ENCODE measurements at regions not wholly inside any gene's neighbourhood (a gene's known extent, or its start where the extent isn't known, plus 50 kb on each side); places are given as distances from the start of the nearest gene placed in this dataset.

GRCh38 chr13:97780486-97780885 is 173.0 kb upstream of the IPO5 start:
- peaks cover 42% of the 10 kb centered on the region for H3K9me3 Mint-ChIP-seq
- no peak overlapping the region for H3K4me3 Mint-ChIP-seq
- H3K36me3 Mint-ChIP-seq = peaks cover 1% of the 10 kb centered on the region; the same call in 1 of the 2 replicates
- DNase-seq (ENCODE audit: low spot score) (no peak), ATAC-seq (no peak)
- H3K27me3 Mint-ChIP-seq (ENCODE audit: low read depth) = peaks cover 3% of the 10 kb centered on the region; the same call in 1 of the 2 replicates
- H3K4me1 Mint-ChIP-seq = no peaks in the 10 kb centered on the region
- no peak overlapping the region for H3K27ac Mint-ChIP-seq
- ChIA-PET CTCF (no interaction called here), POLR2A (no interaction called here)
- TF ChIP-seq HMGXB4 (CRISPR knock-in tag; IDR thresholded peaks at IDR 0.05) = no peak
- TF ChIP-seq AR (CRISPR knock-in tag; IDR thresholded peaks at IDR 0.05) = no peak
- TF ChIP-seq STAT6 (CRISPR knock-in tag; conservative IDR thresholded peaks at IDR 0.05; ENCODE audit: low read depth) = no peak
- TF ChIP-seq AFF4 (CRISPR knock-in tag; IDR thresholded peaks at IDR 0.05; ENCODE audit: borderline replicate concordance) = no peak
- TF ChIP-seq NFYB (CRISPR knock-in tag; conservative IDR thresholded peaks at IDR 0.05; ENCODE audit: low read depth) = no peak
- TF ChIP-seq, protein P1, sequence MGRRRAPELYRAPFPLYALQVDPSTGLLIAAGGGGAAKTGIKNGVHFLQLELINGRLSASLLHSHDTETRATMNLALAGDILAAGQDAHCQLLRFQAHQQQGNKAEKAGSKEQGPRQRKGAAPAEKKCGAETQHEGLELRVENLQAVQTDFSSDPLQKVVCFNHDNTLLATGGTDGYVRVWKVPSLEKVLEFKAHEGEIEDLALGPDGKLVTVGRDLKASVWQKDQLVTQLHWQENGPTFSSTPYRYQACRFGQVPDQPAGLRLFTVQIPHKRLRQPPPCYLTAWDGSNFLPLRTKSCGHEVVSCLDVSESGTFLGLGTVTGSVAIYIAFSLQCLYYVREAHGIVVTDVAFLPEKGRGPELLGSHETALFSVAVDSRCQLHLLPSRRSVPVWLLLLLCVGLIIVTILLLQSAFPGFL (CRISPR knock-in tag; IDR thresholded peaks at IDR 0.05; ENCODE audit: borderline replicate concordance) = no peak
- no peak for TF ChIP-seq NFATC4 (CRISPR knock-in tag; IDR thresholded peaks at IDR 0.05)

DNA sequence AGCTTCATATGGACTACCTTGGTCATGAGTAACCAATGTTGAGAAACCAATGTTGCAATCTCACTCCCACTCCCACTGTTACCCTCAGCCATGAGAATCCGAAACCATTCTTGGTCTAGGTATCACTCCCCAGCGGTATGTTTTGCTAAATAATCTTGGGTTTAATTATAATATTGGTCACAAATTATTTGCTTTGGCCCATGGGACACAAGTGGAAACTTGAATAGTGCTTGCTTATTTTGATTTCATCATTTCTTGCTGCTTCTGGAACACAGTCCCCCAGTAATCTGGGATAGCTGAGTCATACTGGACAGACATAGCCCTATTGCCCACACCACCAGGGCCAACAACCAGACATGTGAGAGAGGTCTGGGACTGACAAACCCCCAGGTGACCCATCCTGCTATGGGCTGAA is 171.6 kb upstream of the IPO5 start:
- TF ChIP-seq, protein P2, sequence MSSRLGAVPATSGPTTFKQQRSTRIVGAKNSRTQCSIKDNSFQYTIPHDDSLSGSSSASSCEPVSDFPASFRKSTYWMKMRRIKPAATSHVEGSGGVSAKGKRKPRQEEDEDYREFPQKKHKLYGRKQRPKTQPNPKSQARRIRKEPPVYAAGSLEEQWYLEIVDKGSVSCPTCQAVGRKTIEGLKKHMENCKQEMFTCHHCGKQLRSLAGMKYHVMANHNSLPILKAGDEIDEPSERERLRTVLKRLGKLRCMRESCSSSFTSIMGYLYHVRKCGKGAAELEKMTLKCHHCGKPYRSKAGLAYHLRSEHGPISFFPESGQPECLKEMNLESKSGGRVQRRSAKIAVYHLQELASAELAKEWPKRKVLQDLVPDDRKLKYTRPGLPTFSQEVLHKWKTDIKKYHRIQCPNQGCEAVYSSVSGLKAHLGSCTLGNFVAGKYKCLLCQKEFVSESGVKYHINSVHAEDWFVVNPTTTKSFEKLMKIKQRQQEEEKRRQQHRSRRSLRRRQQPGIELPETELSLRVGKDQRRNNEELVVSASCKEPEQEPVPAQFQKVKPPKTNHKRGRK (CRISPR knock-in tag; IDR thresholded peaks at IDR 0.05; ENCODE audit: borderline replicate concordance) = no peak
- TF ChIP-seq TEAD4 (CRISPR knock-in tag; IDR thresholded peaks at IDR 0.05) = no peak
- TF ChIP-seq SMAD4 (CRISPR knock-in tag; IDR thresholded peaks at IDR 0.05) = no peak
- no peak for TF ChIP-seq NR2C2 (CRISPR knock-in tag; IDR thresholded peaks at IDR 0.05)
- TF ChIP-seq USF1 (CRISPR knock-in tag; IDR thresholded peaks at IDR 0.05) = no peak
- no peak for TF ChIP-seq KAT7 (CRISPR knock-in tag; IDR thresholded peaks at IDR 0.05; ENCODE audit: borderline replicate concordance)
- POLR2A ChIA-PET = no interaction called here
- H3K27ac Mint-ChIP-seq = no peak overlapping the region

More for the DNA sequence above, 171.6 kb upstream of the IPO5 start:
- Mint-ChIP-seq H3K4me3 (no peak overlapping the region), H3K27me3 (ENCODE audit: low read depth) (peaks cover 3% of the 10 kb centered on the region; the same call in 1 of the 2 replicates), H3K4me1 (no peaks in the 10 kb centered on the region), H3K36me3 (no peaks in the 10 kb centered on the region), H3K9me3 (peaks cover 33% of the 10 kb centered on the region)
- DNase-seq (ENCODE audit: low spot score) (no peak), ATAC-seq (no peak)
- CTCF ChIA-PET = no interaction called here
